Kidney (tissue), 13 donors: ENCODE measurements at regions not wholly inside any gene's neighbourhood (a gene's known extent, or its start where the extent isn't known, plus 50 kb on each side); places are given as distances from the start of the nearest gene placed in this dataset.

Experiments used
- DNase-seq, 5 donors: peaks; one replicate each; pipeline ENCODE4 v3.0.0-alpha.2; 2013 to 2020
- FAIRE-seq: peaks from 2 replicates; lab custom pipeline; 2012; peaks lifted over from hg19 to GRCh38; lab: Jason Lieb, UNC
- H3K27ac ChIP-seq, 2 donors: one replicate each; pipeline ENCODE4 v1.7.0; 2013; ENCODE audit warnings: low read depth in 2 of 2, low read length in 2 of 2, inconsistent platforms in 1 of 2
- H3K27me3 ChIP-seq: one replicate; pipeline ENCODE4 v1.7.1; 2013; ENCODE audit warnings: low read length, inconsistent platforms; ENCODE audit not compliant: control insufficient read depth, insufficient read depth
- H3K36me3 ChIP-seq, 3 donors: one replicate each; pipeline versions ENCODE4 v1.7.0 to v1.7.1; 2013; ENCODE audit warnings: low read length in 3 of 3, control low read depth in 1 of 3, inconsistent platforms in 1 of 3; ENCODE audit not compliant: insufficient read depth in 3 of 3, control insufficient read depth in 2 of 3
- H3K4me1 ChIP-seq, 3 donors: one replicate each; pipeline versions ENCODE4 v1.7.0 to v1.7.1; 2013; ENCODE audit warnings: low read length in 3 of 3, inconsistent platforms in 1 of 3, low read depth in 1 of 3; ENCODE audit not compliant: control insufficient read depth in 2 of 3, insufficient read depth in 2 of 3
- H3K4me3 ChIP-seq, 3 donors: one replicate each; pipeline versions ENCODE4 v1.7.0 to v1.8.1; 2013; ENCODE audit warnings: low read length in 3 of 3, control low read depth in 1 of 3, inconsistent platforms in 1 of 3
- H3K9ac ChIP-seq, 3 donors: one replicate each; pipeline versions ENCODE4 v1.7.0 to v1.7.1; 2013; ENCODE audit warnings: low read length in 3 of 3, control low read depth in 1 of 3, inconsistent platforms in 1 of 3
- H3K9me3 ChIP-seq, 3 donors: one replicate each; pipeline versions ENCODE4 v1.7.0 to v1.7.1; 2013; ENCODE audit warnings: low read length in 3 of 3, control low read depth in 1 of 3, inconsistent platforms in 1 of 3; ENCODE audit not compliant: control insufficient read depth in 2 of 3, insufficient read depth in 1 of 3
- intact Hi-C: fragments of 100-400 bp; cut with DNase I; formaldehyde crosslinking; loops from one replicate; pipeline ENCODE4 v1.11.1; 2022
- TF ChIP-seq, protein P1 (sequence below): IDR thresholded peaks from 3 replicates; pipeline ENCODE4 v1.5.1; 2012; ENCODE audit warnings: mild to moderate bottlenecking, moderate library complexity, borderline replicate concordance; ENCODE audit not compliant: insufficient read depth; ENCODE audit errors: extremely low read depth
- donor health status: control.
- donor health status: control.
- donor health status: control.
- donor health status: control.
- donor health status: control.
- donor health status: DM: yes; HTN: yes; CAD: no.
- donor health status: Normal renal cell carcinoma (clear cell type).

DNA sequence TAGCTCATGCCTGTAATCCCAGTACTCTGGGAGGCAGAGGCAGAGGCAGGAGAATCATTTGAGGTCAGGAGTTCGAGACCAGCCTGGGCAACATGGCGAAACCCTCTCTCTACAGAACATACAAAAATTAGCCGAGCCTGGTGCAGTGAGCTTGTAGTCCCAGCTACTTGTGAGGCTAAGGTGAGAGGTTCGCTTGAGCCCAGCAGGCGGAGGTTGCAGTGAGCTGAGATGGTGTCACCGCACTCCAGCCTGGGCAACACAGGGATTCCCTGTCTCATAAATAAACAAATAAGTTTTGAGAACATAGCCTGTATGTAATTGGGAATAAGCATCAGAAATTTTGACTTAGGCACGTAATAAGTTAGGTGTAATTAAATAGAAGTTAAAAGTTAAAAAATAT, 971.7 kb upstream of the COX7C start:
- no peak overlapping the region for H3K9ac ChIP-seq
- no peaks in the 10 kb centered on the region for H3K36me3 ChIP-seq
- H3K4me3 ChIP-seq: no peak overlapping the region
- H3K4me1 ChIP-seq: no peaks in the 10 kb centered on the region
- no peaks in the 10 kb centered on the region for H3K27me3 ChIP-seq
- intact Hi-C loops: no loop called here
- no peak overlapping the region for H3K27ac ChIP-seq
- no peaks in the 10 kb centered on the region for H3K9me3 ChIP-seq
- no peak for FAIRE-seq
- TF ChIP-seq, protein P1, sequence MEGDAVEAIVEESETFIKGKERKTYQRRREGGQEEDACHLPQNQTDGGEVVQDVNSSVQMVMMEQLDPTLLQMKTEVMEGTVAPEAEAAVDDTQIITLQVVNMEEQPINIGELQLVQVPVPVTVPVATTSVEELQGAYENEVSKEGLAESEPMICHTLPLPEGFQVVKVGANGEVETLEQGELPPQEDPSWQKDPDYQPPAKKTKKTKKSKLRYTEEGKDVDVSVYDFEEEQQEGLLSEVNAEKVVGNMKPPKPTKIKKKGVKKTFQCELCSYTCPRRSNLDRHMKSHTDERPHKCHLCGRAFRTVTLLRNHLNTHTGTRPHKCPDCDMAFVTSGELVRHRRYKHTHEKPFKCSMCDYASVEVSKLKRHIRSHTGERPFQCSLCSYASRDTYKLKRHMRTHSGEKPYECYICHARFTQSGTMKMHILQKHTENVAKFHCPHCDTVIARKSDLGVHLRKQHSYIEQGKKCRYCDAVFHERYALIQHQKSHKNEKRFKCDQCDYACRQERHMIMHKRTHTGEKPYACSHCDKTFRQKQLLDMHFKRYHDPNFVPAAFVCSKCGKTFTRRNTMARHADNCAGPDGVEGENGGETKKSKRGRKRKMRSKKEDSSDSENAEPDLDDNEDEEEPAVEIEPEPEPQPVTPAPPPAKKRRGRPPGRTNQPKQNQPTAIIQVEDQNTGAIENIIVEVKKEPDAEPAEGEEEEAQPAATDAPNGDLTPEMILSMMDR: no peak
- no peak for DNase-seq

DNA sequence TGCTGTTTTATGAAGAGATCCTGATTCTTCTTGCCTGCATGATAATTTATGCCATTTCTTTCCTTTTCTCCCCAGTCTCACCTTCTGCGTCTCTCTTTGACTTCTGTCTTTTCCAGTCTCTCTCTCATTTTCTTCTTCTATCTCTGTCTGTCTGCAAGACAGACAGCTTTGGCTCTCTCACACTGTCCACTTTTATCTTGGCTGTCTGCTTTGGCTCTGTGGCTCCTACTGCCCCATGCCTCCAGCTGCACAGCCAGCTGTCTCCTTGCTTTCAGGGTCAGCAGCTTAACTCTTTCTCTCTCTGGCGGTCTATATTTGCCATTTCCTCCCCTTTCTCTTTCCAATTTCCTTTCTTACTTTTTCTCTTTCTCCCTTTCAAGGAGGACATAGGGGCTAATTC, 971.1 kb upstream of the COX7C start:
- Histone ChIP-seq H3K36me3 (no peaks in the 10 kb centered on the region), H3K9me3 (no peaks in the 10 kb centered on the region), H3K4me1 (no peaks in the 10 kb centered on the region), H3K27me3 (no peaks in the 10 kb centered on the region), H3K9ac (no peak overlapping the region), H3K27ac (no peak overlapping the region), H3K4me3 (no peak overlapping the region)
- no peak for FAIRE-seq
- intact Hi-C loops: no loop called here
- DNase-seq: no peak
- TF ChIP-seq, protein P1: no peak

DNA sequence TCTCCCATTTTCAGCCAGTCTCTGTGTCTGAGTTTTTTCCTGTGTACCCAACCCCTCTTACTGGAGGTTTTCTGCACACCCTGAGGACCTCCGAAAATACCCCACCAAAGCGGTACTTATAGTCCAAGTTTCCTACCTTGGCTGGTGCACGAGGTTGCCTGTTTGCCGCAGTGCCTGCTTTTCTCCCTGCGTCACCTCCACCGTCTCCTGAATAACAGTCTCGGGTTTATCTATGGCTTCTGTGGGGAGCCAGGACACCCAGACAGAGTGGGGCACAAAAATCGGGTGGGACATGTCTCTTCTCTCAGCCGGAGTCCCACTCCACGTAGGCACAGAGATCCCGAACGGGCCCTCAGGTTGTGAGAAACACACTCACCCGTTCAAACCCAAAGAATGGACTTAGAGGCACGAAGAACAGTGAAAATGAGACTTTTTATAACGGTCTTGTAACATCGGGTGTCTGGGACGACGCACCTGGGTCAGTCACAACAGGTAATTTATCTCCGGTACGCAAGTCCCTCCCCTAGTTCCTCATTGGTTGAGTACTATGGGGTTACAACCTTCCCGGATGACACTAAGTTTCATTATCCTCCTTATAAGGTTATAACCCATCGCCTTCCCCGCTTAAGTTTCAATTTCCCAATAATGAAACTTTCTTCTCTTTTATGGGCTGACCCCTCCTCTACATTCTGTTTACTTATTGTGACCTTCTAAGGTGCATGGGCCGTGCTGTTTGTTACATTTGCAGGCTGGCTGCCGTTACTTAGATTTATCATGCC, 970.2 kb upstream of the COX7C start:
- no peak overlapping the region for H3K4me3 ChIP-seq
- FAIRE-seq: no peak
- no peak for DNase-seq
- no peak overlapping the region for H3K27ac ChIP-seq
- no peaks in the 10 kb centered on the region for H3K9me3 ChIP-seq
- no peaks in the 10 kb centered on the region for H3K36me3 ChIP-seq
- TF ChIP-seq, protein P1: no peak
- no peak overlapping the region for H3K9ac ChIP-seq
- no peaks in the 10 kb centered on the region for H3K27me3 ChIP-seq
- no peaks in the 10 kb centered on the region for H3K4me1 ChIP-seq
- intact Hi-C loops: no loop called here
